ENCODE measurements at regions not wholly inside any gene's neighbourhood (a gene's known extent, or its start where the extent isn't known, plus 50 kb on each side); places are given as distances from the start of the nearest gene placed in this dataset.

GRCh38 chr10:61589547-61590243 is 73.0 kb upstream of the CABCOCO1 start:
- no peak overlapping the region for H3K4me3 ChIP-seq (ENCODE audit: low read depth, low read length)
- no peaks in the 10 kb centered on the region for H3K4me1 ChIP-seq
- TF ChIP-seq CTCF (IDR thresholded peaks at IDR 0.05; ENCODE audit: insufficient read depth in 1 of 2, low read depth in 1 of 2, low read length in 1 of 2, severe bottlenecking in 1 of 2, unreplicated experiment in 1 of 2) = no peak
- peaks cover 14% of the 10 kb centered on the region for H3K27me3 Mint-ChIP-seq (ENCODE audit: insufficient read depth, unreplicated experiment)
- no peaks in the 10 kb centered on the region for H3K36me3 Mint-ChIP-seq (ENCODE audit: insufficient read depth, unreplicated experiment)
- BruUV-seq (replicated peaks) = no TSS peak
- intact Hi-C loops (cut with micrococcal nuclease; ENCODE audit: unreplicated experiment) = no loop called here
- DNase-seq = no peak
- ChIA-PET CTCF (no interaction called here), POLR2A (no interaction called here)
- no peaks in the 10 kb centered on the region for H3K36me3 ChIP-seq (ENCODE audit: control insufficient read depth, insufficient read depth, low read length)
- no peaks in the 10 kb centered on the region for H3K9me3 Mint-ChIP-seq (ENCODE audit: unreplicated experiment)
- peaks cover 6% of the 10 kb centered on the region for H3K4me1 Mint-ChIP-seq (ENCODE audit: low read depth, unreplicated experiment)
- H3K9me3 ChIP-seq = no peaks in the 10 kb centered on the region
- H3K27me3 ChIP-seq (replicated peaks; ENCODE audit: control insufficient read depth, insufficient read depth, low read length) = 0 out of 2 replicates have a peak, but pooled peaks cover 1% of the 10 kb centered on the region
- H3K27ac Mint-ChIP-seq (ENCODE audit: unreplicated experiment) = no peak overlapping the region
- H3K4me3 Mint-ChIP-seq (ENCODE audit: unreplicated experiment) = no peak overlapping the region

GRCh38 chr10:61588770-61589211 is 73.9 kb upstream of the CABCOCO1 start:
- ChIA-PET CTCF (no interaction called here), POLR2A (no interaction called here)
- no peak overlapping the region for H3K4me3 Mint-ChIP-seq (ENCODE audit: unreplicated experiment)
- Histone ChIP-seq H3K4me1 (no peaks in the 10 kb centered on the region), H3K36me3 (ENCODE audit: control insufficient read depth, insufficient read depth, low read length) (no peaks in the 10 kb centered on the region), H3K27me3 (replicated peaks; ENCODE audit: control insufficient read depth, insufficient read depth, low read length) (0 out of 2 replicates have a peak, but pooled peaks cover 1% of the 10 kb centered on the region), H3K9me3 (no peaks in the 10 kb centered on the region), H3K4me3 (ENCODE audit: low read depth, low read length) (no peak overlapping the region)
- no TSS peak for BruUV-seq (replicated peaks)
- no peaks in the 10 kb centered on the region for H3K36me3 Mint-ChIP-seq (ENCODE audit: insufficient read depth, unreplicated experiment)
- H3K27me3 Mint-ChIP-seq (ENCODE audit: insufficient read depth, unreplicated experiment) = peaks cover 14% of the 10 kb centered on the region
- no peaks in the 10 kb centered on the region for H3K9me3 Mint-ChIP-seq (ENCODE audit: unreplicated experiment)
- intact Hi-C loops (cut with micrococcal nuclease; ENCODE audit: unreplicated experiment) = no loop called here
- DNase-seq = peak in 1 of 2 experiments; percentile 31
- H3K4me1 Mint-ChIP-seq (ENCODE audit: low read depth, unreplicated experiment) = peaks cover 6% of the 10 kb centered on the region
- TF ChIP-seq CTCF (IDR thresholded peaks at IDR 0.05; ENCODE audit: insufficient read depth in 1 of 2, low read depth in 1 of 2, low read length in 1 of 2, severe bottlenecking in 1 of 2, unreplicated experiment in 1 of 2) = no peak
- H3K27ac Mint-ChIP-seq (ENCODE audit: unreplicated experiment) = no peak overlapping the region

GRCh38 chr10:61586829-61587228 is 75.9 kb upstream of the CABCOCO1 start:
- Mint-ChIP-seq H3K9me3 (ENCODE audit: unreplicated experiment) (no peaks in the 10 kb centered on the region), H3K27ac (ENCODE audit: unreplicated experiment) (no peak overlapping the region), H3K27me3 (ENCODE audit: insufficient read depth, unreplicated experiment) (peaks cover 16% of the 10 kb centered on the region), H3K36me3 (ENCODE audit: insufficient read depth, unreplicated experiment) (no peaks in the 10 kb centered on the region), H3K4me1 (ENCODE audit: low read depth, unreplicated experiment) (peaks cover 6% of the 10 kb centered on the region), H3K4me3 (ENCODE audit: unreplicated experiment) (no peak overlapping the region)
- no peaks in the 10 kb centered on the region for H3K4me1 ChIP-seq
- CTCF ChIA-PET = no interaction called here
- POLR2A ChIA-PET = no interaction called here
- H3K9me3 ChIP-seq = no peaks in the 10 kb centered on the region
- intact Hi-C loops (cut with micrococcal nuclease; ENCODE audit: unreplicated experiment) = no loop called here
- H3K36me3 ChIP-seq (ENCODE audit: control insufficient read depth, insufficient read depth, low read length) = no peaks in the 10 kb centered on the region
- no peak overlapping the region for H3K4me3 ChIP-seq (ENCODE audit: low read depth, low read length)
- no TSS peak for BruUV-seq (replicated peaks)
- H3K27me3 ChIP-seq (replicated peaks; ENCODE audit: control insufficient read depth, insufficient read depth, low read length) = 0 out of 2 replicates have a peak, but pooled peaks cover 1% of the 10 kb centered on the region
- DNase-seq = no peak
- TF ChIP-seq CTCF (IDR thresholded peaks at IDR 0.05; ENCODE audit: insufficient read depth in 1 of 2, low read depth in 1 of 2, low read length in 1 of 2, severe bottlenecking in 1 of 2, unreplicated experiment in 1 of 2) = no peak
